Daoy (cell line): ENCODE measurements at regions not wholly inside any gene's neighbourhood (a gene's known extent, or its start where the extent isn't known, plus 50 kb on each side); places are given as distances from the start of the nearest gene placed in this dataset.

ENCODE experiments used
- DNase-seq: peaks from one replicate; pipeline ENCODE4 v3.0.0-alpha.2; 2015; ENCODE audit warnings: low read depth

DNA sequence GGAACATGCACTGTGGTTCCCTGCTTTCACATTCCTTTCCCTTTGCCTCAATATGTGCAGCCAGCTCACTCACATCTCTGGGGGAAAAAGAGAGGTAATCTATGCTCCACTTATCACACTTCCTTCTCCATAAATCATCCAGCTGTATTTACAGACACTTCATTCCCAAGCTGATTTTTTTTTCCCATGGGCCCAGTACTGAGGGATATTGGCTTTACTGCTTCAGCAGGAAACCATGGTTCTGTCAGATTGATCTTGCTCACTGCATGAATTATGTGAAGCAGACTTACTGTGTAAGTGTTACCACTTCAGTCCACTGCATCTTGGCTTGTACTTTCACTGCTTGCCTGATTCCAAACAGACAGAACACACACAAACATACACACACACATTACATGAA is 555.6 kb downstream of the CCER1 start:
- no peak for DNase-seq

- no peak for DNase-seq
These were observed 556.6 kb downstream of the CCER1 start for GRCh38 chr12:90398285-90398836.

- DNase-seq: no peak
These were observed 558.4 kb downstream of the CCER1 start for GRCh38 chr12:90396556-90396955.

- no peak for DNase-seq
These were observed 561.3 kb downstream of the CCER1 start for GRCh38 chr12:90393652-90394051.

- no peak for DNase-seq
These were observed 561.9 kb downstream of the CCER1 start for GRCh38 chr12:90393089-90393488.

- no peak for DNase-seq
These were observed 564.0 kb downstream of the CCER1 start for GRCh38 chr12:90390947-90391346.

DNA sequence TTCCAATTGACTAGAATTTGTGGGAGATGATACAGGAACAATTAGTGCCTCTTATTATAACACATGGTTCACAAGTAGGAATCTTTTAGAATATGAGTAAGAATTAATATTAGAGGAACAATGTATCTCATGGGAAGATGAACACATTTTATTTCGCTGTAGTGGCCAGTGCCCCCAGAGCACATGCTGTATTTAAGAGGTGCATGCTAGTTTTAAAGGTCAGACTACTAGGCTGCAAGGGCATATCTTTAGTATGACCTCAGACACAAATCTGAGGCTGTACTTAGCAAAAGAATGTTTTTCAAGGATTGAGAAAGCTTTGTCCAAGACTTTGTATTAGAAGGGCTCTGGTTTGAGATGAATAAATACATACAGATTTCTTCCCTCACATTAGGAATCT is 586.9 kb downstream of the CCER1 start:
- DNase-seq: no peak

DNA sequence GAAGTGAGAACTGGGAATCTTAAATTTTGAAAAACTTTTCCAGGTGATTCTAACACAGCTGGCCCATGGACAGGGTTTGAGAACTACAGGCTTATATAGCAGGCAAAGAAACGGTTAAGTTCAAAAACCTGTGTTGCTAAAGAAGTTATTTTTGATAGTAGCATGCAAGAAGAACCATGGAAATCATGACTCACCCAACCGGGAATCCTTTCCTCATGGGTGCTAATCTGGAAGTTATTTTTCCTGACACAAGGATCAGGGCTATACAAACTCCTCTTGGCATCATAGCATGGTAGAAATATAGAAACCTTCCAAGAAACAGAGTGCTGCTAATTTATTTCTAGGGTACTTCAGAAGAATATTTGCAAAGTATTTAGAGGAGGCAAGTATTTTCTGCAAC is 588.7 kb downstream of the CCER1 start:
- no peak for DNase-seq

GRCh38 chr12:90360300-90360699 is 594.7 kb downstream of the CCER1 start:
- no peak for DNase-seq

- no peak for DNase-seq
These were observed 599.1 kb downstream of the CCER1 start for GRCh38 chr12:90355711-90356355.

DNA sequence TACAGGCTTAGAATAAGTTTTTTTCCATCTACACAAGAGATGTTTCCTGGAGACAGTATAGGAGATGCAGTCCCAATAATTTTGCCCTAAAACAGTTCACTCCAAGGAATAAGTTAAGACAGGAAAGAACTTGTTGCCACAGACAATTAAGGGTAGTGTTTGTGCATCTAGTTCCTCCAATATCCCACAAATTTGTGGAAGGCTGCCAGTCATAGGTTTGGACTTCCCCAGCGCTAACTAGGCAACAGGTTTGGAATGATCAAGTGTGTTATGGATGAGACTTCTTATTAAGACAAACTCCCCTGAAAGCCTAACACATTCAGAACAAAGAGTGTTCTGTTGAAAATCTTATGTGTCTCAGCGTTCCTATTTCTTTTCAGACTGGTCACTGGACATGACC is 611.0 kb downstream of the CCER1 start:
- DNase-seq: no peak

DNA sequence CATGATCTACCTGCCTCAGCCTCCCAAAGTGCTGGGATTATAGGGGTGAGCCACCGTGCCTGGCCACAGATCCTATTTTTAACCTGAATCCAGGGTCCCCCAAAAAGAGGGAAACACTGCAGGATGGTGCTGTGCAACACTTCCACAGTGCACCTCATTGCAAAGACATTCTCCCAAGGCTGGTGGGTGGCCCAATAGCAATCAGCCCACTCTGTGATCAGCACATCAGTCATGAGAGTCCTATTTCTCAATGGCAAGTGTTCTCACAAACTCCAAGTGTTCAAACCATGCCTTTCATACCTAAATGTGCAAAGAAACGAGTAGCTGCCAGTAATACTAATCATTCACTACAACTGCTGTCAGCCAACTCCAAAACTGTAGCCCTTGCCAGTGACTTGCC is 612.9 kb downstream of the CCER1 start:
- DNase-seq: no peak

GRCh38 chr12:90339837-90340236 is 615.1 kb downstream of the CCER1 start:
- DNase-seq: no peak

GRCh38 chr12:90338365-90338764 is 616.6 kb downstream of the CCER1 start:
- no peak for DNase-seq

- no peak for DNase-seq
These were observed 618.0 kb downstream of the CCER1 start for GRCh38 chr12:90337018-90337417.

DNA sequence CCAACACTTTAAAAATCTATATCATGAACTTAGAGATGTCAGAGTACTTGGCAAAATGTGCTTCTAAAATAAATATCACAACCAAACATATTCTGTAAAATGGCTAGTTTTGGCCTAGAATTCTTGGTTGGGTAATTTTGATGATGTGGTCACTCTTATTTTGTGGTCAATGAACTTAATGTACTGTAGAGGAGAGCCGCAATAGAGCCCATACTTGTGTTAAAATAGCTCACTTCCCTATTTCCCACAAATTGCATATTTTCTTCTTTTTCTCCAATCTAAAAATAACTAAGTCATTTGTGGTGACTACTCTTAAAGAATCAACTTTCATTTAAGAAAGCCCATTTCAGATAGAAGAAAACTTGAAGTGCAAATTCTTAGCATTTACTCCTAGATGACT is 619.4 kb downstream of the CCER1 start:
- DNase-seq: no peak

DNA sequence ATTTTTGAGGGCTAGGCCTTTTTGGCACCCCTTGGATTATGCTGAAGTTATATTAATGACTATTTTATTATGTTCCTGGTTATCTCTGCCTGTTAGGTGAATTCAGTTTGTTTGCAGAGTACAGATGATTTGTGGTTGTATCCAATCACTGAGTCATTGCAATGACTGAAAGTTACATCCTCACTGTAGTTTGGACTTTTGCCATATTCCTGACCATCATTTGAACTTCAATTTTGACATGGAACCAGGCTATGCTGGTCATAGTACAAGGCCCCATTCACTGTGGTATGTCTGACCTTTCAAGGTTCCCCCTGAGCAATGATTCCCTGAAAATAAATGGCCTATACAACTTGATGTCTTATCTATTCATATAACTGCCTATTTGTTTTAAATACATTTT is 621.0 kb downstream of the CCER1 start:
- DNase-seq: no peak

GRCh38 chr12:90333424-90333823 is 621.6 kb downstream of the CCER1 start:
- DNase-seq: no peak

GRCh38 chr12:90331821-90332220 is 623.2 kb downstream of the CCER1 start:
- no peak for DNase-seq

- DNase-seq: no peak
These were observed 622.6 kb upstream of the ATP2B1 start for GRCh38 chr12:90331262-90331661.

GRCh38 chr12:90327793-90328743 is 619.4 kb upstream of the ATP2B1 start:
- DNase-seq: no peak

- DNase-seq: no peak
These were observed 614.6 kb upstream of the ATP2B1 start for GRCh38 chr12:90323217-90323616.

DNA sequence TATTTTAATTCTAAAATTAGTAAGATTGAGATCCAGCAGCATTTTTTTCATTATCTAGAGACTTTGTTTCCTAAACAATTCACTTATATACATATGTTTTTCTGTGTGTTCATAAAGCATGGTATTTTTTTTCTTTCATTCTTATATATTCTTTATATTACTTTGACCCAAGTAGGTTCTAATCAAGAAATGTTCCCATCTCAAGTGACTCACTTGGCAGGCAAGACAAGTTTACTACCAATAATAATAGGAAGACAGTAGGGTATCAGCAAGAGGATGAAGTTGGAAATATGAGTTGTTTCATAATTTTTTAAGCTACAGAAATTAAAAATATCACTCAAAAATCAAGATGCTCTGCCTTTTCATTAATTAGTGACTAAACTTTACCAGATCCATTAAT is 613.4 kb upstream of the ATP2B1 start:
- DNase-seq: no peak
